Activated T-helper 17 cell treated with anti-CD3 and anti-CD28 coated beads, Interleukin-2, amount 50 U/mL, for 72 hours (primary cell): ENCODE measurements at regions not wholly inside any gene's neighbourhood (a gene's known extent, or its start where the extent isn't known, plus 50 kb on each side); places are given as distances from the start of the nearest gene placed in this dataset.
"Not testable (repeated sequence)": the region's sequence is repeated elsewhere in the genome, so short reads cannot be mapped to it uniquely, and the experiment has no call there.

Experiments used
- ATAC-seq: fragments of 150-1000 bp; cut with Tn5 transposase; replicated peaks from 2 replicates; pipeline ENCODE4 v1.10.0; 2021; ENCODE audit warnings: mild to moderate bottlenecking, moderate library complexity
- H3K27ac Mint-ChIP-seq: one replicate; pipeline ENCODE4 v1.8.0; 2022; ENCODE audit warnings: mixed read lengths
- H3K27me3 Mint-ChIP-seq: one replicate; pipeline ENCODE4 v1.8.0; 2022; ENCODE audit warnings: mixed read lengths
- H3K36me3 Mint-ChIP-seq: one replicate; pipeline ENCODE4 v1.8.0; 2022; ENCODE audit warnings: low read depth, mild to moderate bottlenecking, mixed read lengths
- H3K4me1 Mint-ChIP-seq: one replicate; pipeline ENCODE4 v1.8.0; 2022; ENCODE audit warnings: mixed read lengths
- H3K4me3 Mint-ChIP-seq: one replicate; pipeline ENCODE4 v1.8.0; 2022; ENCODE audit warnings: mild to moderate bottlenecking, mixed read lengths
- H3K9me3 Mint-ChIP-seq: one replicate; pipeline ENCODE4 v1.8.0; 2022; ENCODE audit warnings: mixed read lengths

DNA sequence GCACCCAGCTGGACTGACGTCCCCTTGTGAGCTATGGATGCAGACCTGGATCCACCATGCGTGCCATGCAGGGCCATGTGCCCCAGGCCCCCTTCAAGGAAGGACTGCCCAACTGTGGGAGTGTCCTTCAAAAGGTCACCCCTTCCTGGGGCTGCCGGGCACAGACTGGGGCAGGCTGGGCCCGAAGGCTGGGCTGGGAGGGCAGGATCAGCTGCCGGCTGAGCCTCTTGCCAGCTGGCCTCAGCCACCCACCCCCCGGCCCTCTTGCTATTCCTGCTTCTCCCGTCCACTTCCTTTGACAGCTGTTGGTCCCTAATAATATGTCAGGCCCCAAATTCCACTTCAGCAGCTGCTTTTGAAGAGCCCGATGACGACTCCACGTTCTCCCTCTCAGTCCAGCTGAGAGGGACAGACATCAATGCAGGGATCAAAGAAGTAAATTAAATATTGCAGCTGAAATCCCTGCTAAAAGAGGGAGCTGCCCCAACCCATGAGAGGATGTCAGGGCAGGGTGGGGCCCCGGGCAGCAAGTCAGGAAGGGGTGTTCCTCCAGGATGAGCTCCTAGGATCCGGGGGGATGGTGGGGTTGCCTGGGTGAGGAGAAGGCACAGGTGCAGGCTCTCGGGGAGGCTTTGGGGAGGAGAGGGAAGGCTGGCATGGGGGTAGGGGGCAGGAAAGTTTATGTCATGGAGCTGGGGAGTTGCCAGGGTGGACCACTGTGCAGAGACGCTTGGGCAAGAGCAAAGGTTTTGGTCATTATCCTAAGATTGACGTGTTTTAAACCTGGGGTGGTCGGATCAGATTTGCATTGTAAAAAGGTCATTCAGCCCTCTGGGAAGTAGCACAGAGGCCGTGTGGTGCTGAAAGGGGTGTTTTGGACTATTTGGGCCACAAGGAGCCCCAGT is 185.0 kb downstream of the ANKRD60 start:
- H3K4me1 Mint-ChIP-seq, result no peaks in the 10 kb centered on the region
- no peaks in the 10 kb centered on the region for H3K36me3 Mint-ChIP-seq
- no peak overlapping the region for H3K4me3 Mint-ChIP-seq
- peaks cover 25% of the 10 kb centered on the region for H3K27me3 Mint-ChIP-seq
- ATAC-seq, result no peak
- H3K9me3 Mint-ChIP-seq, result no peaks in the 10 kb centered on the region
- no peak overlapping the region for H3K27ac Mint-ChIP-seq

DNA sequence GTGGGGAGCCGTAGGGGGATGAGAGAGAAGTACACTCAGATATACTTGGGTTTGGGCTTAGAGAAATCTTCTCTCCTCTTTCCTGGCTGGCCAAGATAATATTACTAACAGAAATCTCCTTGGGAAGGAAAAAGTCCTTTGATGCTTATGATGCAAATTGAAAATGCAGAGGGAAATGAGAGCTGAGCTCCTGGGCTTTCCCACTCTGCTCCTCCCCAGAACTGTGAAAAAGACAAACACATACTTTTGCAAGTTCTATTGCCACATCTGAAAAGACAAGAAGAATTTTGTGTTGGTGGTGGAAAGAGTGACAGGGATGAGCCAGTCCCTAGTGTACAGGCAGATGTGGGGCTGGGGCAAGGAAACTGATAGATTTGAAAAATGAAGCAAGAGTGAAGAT is 185.9 kb downstream of the ANKRD60 start:
- H3K9me3 Mint-ChIP-seq, result no peaks in the 10 kb centered on the region
- peaks cover 23% of the 10 kb centered on the region for H3K27me3 Mint-ChIP-seq

DNA sequence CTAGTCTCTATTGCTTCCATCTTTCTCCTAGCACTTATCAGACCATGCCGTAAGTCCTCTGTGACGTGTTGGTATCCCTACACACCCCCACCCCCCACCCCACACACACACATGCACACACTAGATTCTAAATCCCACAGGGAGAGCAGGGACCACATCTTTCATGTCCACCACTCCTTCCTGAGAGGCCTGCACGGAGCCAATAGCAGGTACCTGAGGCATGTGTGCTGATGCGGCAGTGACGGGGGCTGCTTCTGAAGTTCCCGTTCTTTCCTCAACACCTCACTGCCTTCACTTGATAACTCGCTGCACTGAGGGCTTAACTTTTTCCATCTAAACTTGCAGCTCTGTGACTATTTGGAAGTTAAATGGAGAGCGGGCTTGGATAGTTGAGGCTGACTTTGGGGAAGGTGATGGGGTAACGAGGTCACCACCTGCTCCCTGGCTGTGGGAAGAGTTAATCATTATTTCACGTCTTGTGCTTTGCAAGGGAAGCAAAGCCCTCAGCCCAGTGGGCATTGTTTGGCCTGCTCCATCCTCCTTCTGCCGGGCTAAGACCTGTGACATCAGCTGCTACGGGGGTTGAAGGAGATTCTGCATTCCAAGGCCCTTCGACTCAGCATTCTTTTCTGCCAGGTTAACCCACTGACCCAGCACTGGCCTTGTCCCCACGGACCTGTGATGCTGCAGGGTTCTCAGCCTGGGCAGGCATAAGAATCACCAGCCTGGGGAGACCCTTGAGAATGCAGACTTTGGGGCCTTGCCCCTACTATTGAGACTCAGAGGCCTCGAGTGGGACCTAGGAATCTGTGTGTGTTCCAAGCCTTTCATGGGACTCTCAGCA is 187.8 kb downstream of the ANKRD60 start:
- Mint-ChIP-seq H3K9me3 (no peaks in the 10 kb centered on the region), H3K36me3 (no peaks in the 10 kb centered on the region), H3K27me3 (peaks cover 23% of the 10 kb centered on the region), H3K4me3 (no peak overlapping the region), H3K4me1 (no peaks in the 10 kb centered on the region), H3K27ac (no peak overlapping the region)
- no peak for ATAC-seq

More for the DNA sequence above, 185.9 kb downstream of the ANKRD60 start:
- no peaks in the 10 kb centered on the region for H3K4me1 Mint-ChIP-seq
- no peaks in the 10 kb centered on the region for H3K36me3 Mint-ChIP-seq
- H3K27ac Mint-ChIP-seq, result no peak overlapping the region
- no peak for ATAC-seq
- no peak overlapping the region for H3K4me3 Mint-ChIP-seq

DNA sequence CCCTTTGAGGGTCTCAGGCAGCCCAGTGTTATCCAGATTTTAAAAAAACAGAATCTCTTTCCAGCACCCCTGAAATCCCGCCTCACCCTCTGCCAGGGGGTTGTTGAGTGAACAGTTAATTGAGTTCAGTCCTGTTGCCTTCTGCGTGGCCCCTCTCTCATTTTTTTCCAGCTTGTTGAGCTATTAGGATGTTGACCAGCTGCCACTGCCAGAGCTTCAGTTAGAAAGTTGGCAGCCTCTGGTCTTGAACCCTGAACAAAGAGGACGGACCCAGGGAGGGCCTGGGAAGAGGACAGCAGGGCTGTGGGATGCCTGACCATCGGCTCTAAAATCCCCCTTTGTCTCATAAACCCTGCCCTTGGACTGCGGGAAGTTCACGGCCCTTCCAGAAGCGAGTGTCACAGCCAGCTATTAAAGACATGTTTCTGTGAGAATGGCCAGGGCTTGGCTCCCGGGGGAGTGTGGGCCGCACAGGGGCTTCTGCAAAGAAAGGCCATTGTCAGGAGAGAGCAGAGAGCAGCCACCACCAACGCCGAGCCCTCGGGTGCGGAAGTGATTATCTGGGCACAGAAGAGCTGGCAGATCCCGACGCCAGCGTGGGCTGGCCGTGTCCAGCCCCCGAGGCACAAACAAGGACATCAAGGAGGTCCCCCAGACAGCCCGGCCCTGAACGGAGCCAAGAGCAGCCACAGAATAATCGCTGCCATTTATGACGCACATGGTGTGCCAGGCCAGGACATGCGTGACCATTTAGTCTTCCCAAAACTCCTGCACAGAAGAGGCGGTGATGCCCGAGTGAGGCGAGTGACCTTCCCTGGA is 189.0 kb downstream of the ANKRD60 start:
- no peak overlapping the region for H3K27ac Mint-ChIP-seq
- no peak overlapping the region for H3K4me3 Mint-ChIP-seq
- no peaks in the 10 kb centered on the region for H3K9me3 Mint-ChIP-seq
- no peaks in the 10 kb centered on the region for H3K36me3 Mint-ChIP-seq
- H3K27me3 Mint-ChIP-seq, result peaks cover 23% of the 10 kb centered on the region
- no peak for ATAC-seq
- H3K4me1 Mint-ChIP-seq, result no peaks in the 10 kb centered on the region

DNA sequence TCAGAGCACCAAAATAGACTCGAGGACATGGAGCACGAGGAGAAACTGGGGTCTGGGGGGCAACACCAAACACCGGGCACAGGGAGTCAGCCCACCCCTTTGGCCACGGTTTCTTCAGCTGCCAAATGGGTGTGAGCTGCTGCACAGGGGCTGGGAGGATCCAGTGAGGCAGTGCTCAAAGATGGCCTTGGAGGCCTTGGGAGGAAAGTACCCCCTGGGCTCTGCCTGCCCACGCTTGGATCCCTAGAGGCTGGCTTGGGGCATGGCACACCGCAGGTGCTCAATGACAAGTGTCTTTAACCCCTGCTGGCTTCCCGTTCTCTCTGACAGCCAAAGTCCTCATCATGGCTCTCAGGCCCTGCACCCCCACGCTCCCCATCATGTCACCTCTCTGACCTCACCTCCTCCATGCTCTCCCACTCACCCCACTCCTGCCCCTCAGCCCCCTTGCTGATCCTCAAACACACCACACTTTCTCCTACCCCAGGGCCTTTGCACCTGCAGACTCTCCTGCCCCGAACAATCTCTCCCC is 190.3 kb downstream of the ANKRD60 start:
- Mint-ChIP-seq H3K4me3 (no peak overlapping the region), H3K4me1 (no peaks in the 10 kb centered on the region), H3K9me3 (peaks cover 2% of the 10 kb centered on the region), H3K27me3 (peaks cover 25% of the 10 kb centered on the region), H3K36me3 (no peaks in the 10 kb centered on the region), H3K27ac (no peak overlapping the region)
- ATAC-seq, result no peak

DNA sequence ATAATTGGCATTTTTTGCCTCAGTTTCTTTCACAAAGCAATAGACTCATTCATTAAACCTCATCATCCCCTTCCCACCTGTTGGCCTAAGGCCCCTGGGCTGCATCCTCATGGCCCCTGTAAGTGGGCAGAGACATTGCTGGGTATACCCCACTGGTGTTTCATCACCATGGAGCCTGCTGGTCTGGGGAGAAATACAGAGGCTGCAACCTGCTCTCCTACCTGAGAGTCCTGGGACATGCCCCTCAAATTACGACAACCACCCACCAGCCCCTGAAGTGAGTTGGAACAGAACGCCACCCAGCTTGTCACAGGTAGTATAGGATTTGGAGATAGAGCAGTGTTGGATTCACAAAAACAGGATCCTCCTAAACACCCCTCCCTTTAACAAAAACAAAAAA is 190.8 kb downstream of the ANKRD60 start:
- peaks cover 5% of the 10 kb centered on the region for H3K9me3 Mint-ChIP-seq
- H3K4me3 Mint-ChIP-seq, result no peak overlapping the region
- H3K36me3 Mint-ChIP-seq, result no peaks in the 10 kb centered on the region
- no peak overlapping the region for H3K27ac Mint-ChIP-seq
- H3K27me3 Mint-ChIP-seq, result peaks cover 27% of the 10 kb centered on the region
- ATAC-seq, result no peak
- no peaks in the 10 kb centered on the region for H3K4me1 Mint-ChIP-seq

DNA sequence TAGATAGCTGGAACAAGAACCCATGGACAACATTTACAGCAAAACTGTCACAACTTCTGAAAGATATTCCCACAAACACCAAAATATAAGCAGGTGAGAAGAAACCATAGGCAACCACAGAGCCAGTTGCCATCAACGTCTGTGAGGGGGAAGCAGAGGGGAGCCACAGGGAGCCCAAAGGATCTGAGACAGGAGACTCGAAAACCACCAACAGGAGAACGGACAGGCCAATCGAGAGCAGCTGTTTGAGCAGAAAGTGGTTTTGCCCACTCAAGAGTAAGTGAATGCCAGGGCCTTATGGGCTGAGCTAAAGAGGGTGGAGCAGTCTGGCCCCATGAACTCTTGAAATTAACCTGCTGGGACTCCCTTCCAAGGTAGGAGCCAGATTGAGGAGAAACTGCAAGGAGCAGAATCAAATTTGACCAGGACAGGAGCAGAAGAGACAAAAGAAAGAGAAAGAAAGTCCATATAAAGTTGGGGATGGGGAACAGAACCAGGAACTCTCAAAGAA is 195.4 kb downstream of the ANKRD60 start:
- Mint-ChIP-seq H3K27me3 (peaks cover 33% of the 10 kb centered on the region), H3K9me3 (peaks cover 5% of the 10 kb centered on the region), H3K4me3 (no peak overlapping the region), H3K36me3 (no peaks in the 10 kb centered on the region), H3K27ac (no peak overlapping the region), H3K4me1 (no peaks in the 10 kb centered on the region)
- ATAC-seq, result no peak

DNA sequence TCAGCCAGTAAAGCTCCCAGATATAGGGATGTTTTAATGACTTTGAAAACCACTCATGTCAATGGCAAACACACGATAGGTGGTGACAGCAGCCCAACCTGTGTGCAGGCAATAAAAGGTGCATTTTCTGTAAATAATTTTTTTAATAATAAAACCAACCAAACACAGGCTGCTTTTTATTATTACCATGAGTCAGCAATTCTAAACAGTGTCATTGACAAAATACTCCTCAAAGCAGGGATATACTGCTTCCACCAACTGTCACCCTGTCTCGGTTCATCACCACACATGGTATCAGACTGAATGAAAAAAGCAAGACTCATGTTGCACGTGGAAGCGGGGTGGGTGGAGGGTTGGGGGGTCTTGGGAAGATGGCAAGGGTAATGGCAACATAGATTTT is 195.9 kb downstream of the ANKRD60 start:
- no peak overlapping the region for H3K27ac Mint-ChIP-seq
- H3K4me3 Mint-ChIP-seq, result no peak overlapping the region
- no peaks in the 10 kb centered on the region for H3K36me3 Mint-ChIP-seq
- H3K9me3 Mint-ChIP-seq, result peaks cover 5% of the 10 kb centered on the region
- no peaks in the 10 kb centered on the region for H3K4me1 Mint-ChIP-seq
- peaks cover 34% of the 10 kb centered on the region for H3K27me3 Mint-ChIP-seq
- no peak for ATAC-seq

DNA sequence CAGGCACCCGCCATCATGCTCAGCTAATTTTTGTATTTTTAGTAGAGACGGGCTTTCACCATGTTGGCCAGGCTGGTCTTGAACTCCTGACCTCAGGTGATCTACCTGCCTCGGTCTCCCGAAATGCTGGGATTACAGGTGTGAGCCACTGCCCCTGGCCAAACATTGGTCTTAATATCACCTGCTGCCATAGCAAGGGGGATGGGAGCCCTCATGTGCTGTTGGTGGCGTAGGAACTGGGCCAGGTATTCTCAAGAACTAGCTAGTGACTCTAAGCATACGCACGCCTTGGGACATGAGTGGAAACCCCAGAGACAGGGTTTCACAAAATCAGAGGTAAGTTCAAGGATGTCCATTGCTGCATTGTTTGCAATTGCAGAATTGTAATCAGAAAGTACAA is 197.1 kb downstream of the ANKRD60 start:
- H3K4me3 Mint-ChIP-seq, H3K4me1 Mint-ChIP-seq, H3K27ac Mint-ChIP-seq, ATAC-seq, H3K36me3 Mint-ChIP-seq, H3K9me3 Mint-ChIP-seq: not testable (repeated sequence)
- peaks cover 39% of the 10 kb centered on the region for H3K27me3 Mint-ChIP-seq

DNA sequence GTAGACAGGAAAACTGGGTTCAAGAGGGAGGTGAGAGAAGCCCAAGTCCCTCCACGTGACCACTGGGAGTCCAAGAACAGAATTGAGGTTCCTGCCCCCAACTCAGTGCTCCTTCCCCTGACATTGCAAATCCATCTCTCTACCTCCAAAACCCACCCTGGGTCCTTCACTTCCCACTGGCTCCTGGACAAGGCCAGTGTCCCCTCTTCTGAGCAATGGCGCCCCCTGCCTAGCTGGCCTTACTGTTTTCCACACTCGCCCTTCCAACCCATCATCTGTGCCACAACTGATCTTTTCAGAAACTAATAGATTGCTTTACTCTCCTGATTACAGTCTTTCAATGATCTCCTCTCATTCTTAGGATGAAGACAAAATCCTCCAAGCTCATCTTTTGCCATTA is 200.3 kb downstream of the ANKRD60 start:
- H3K4me3 Mint-ChIP-seq, result no peak overlapping the region
- H3K27me3 Mint-ChIP-seq, result peaks cover 34% of the 10 kb centered on the region
- ATAC-seq, result no peak
- H3K36me3 Mint-ChIP-seq, result no peaks in the 10 kb centered on the region
- no peaks in the 10 kb centered on the region for H3K4me1 Mint-ChIP-seq
- H3K27ac Mint-ChIP-seq, result no peak overlapping the region
- peaks cover 3% of the 10 kb centered on the region for H3K9me3 Mint-ChIP-seq

DNA sequence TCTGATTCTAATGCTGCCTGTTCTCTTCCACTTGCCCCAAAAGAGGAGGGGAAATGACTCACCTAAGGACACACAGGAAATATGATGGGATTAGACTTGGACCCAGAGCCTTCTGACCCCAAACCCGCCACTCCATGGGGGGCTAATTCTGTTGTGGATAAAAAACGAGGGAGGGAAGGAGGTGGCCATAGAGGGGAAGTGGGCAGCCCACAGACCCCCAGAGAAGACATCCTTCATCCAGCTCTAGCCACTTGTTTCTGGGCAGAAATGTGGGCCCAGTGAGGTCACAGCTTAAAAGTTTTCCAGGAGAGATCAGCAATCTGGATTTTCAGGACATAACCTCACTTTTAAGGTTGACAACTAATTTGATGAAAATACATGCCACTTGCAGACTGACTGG is 202.1 kb downstream of the ANKRD60 start:
- H3K9me3 Mint-ChIP-seq, result no peaks in the 10 kb centered on the region
- no peaks in the 10 kb centered on the region for H3K4me1 Mint-ChIP-seq
- ATAC-seq, result no peak
- H3K36me3 Mint-ChIP-seq, result no peaks in the 10 kb centered on the region
- H3K4me3 Mint-ChIP-seq, result no peak overlapping the region
- peaks cover 24% of the 10 kb centered on the region for H3K27me3 Mint-ChIP-seq
- H3K27ac Mint-ChIP-seq, result no peak overlapping the region

DNA sequence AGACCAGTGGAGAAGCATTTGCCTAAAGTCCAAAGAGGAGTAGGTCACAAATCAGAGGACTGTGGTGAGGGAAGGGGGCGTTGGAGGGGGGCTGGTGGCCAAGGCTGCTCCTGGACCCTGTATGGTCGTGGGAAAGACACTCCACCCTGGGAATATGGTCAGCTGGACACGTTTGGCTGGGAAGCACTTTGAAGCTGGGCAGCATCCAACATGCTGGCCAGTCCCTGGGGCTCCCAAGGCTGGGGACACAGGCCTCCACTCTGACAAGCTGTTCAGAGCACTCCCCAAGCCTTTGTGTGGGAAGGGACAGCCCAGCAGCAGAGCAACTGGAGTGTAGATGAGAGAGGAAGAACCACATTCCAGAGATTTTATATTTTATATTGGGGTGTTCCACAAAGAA is 203.2 kb downstream of the ANKRD60 start:
- no peak overlapping the region for H3K4me3 Mint-ChIP-seq
- no peaks in the 10 kb centered on the region for H3K9me3 Mint-ChIP-seq
- H3K27me3 Mint-ChIP-seq, result peaks cover 24% of the 10 kb centered on the region
- H3K4me1 Mint-ChIP-seq, result no peaks in the 10 kb centered on the region
- H3K27ac Mint-ChIP-seq, result no peak overlapping the region
- no peak for ATAC-seq
- H3K36me3 Mint-ChIP-seq, result no peaks in the 10 kb centered on the region

DNA sequence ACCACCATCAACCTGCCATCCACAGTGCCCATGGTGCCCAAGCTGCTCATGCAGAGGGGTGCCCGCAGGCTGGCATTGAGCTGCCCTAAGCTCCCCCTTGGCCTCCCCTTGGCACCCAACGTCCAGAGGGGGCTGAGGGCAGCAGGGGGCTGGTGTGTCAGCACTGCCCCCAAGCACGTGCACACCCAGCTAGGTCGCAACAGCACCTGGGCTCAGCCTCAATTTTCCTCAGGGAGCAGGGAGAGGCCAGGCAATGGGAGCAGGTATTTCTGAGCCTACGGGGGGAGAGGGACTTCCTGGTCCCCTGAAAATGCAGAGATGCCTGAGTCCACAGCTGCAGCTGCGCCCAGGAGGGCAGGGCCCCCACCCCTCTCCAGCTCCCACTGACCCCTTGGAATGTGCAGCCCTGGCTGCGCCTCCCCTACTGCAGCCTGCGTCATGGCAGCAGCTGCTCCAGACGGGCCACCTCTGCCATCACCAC is 204.2 kb downstream of the ANKRD60 start:
- Mint-ChIP-seq H3K27ac (no peak overlapping the region), H3K4me3 (no peak overlapping the region), H3K27me3 (peaks cover 19% of the 10 kb centered on the region), H3K4me1 (no peaks in the 10 kb centered on the region), H3K36me3 (no peaks in the 10 kb centered on the region), H3K9me3 (no peaks in the 10 kb centered on the region)
- no peak for ATAC-seq

DNA sequence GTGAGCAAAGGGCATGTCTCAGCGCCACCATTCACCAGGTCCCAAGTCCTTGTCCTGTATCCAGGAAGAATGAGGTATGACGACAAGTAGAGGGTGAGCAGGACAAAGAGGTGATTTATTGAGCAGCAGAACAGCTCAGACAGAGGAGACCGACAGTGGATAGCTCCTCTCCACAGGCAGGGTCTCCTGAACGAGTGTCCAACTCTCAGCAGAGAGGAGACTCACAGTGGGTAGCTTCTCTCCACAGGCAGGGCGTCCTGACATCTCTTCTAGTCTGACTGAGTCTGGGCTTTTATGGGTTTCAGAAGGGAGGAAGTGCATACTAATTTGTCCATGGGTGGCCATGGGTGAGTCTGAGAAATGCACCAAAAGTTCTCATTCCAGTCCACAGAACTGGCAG is 204.7 kb downstream of the ANKRD60 start:
- H3K4me1 Mint-ChIP-seq, result no peaks in the 10 kb centered on the region
- H3K27me3 Mint-ChIP-seq, result peaks cover 18% of the 10 kb centered on the region
- no peaks in the 10 kb centered on the region for H3K36me3 Mint-ChIP-seq
- no peak overlapping the region for H3K27ac Mint-ChIP-seq
- no peak overlapping the region for H3K4me3 Mint-ChIP-seq
- no peak for ATAC-seq
- no peaks in the 10 kb centered on the region for H3K9me3 Mint-ChIP-seq
